ENCODE measurements at regions not wholly inside any gene's neighbourhood (a gene's known extent, or its start where the extent isn't known, plus 50 kb on each side); places are given as distances from the start of the nearest gene placed in this dataset.

- intact Hi-C loops (cut with micrococcal nuclease; ENCODE audit: unreplicated experiment) = no loop called here
- no TSS peak for BruUV-seq (replicated peaks)
- H3K4me2 ChIP-seq (ENCODE audit: low read length) = no peak overlapping the region
- no peak overlapping the region for H2AFZ ChIP-seq (ENCODE audit: low read length)
- no peaks in the 10 kb centered on the region for H3K36me3 ChIP-seq (ENCODE audit: insufficient read depth, low read length)
- no peaks in the 10 kb centered on the region for H4K20me1 ChIP-seq (ENCODE audit: insufficient read depth, low read length)
- H3K9me2 ChIP-seq (ENCODE audit: insufficient read depth, low read length) = no peaks in the 10 kb centered on the region
- H3K4me1 ChIP-seq (ENCODE audit: insufficient read depth, low read length, poor library complexity, severe bottlenecking) = no peaks in the 10 kb centered on the region
- no peak overlapping the region for H3K4me3 ChIP-seq (ENCODE audit: low read depth, low read length, poor library complexity, severe bottlenecking)
- CTCF ChIA-PET (ENCODE audit: unreplicated experiment) = no interaction called here
- POLR2A ChIA-PET = interaction anchor here (0.6 kb wide), 1 partner anchor 167 kb away, joined by 3 read pairs; no protein-coding TSS in a partner anchor
- no peak overlapping the region for H3K27ac ChIP-seq (ENCODE audit: low read depth, low read length, poor library complexity, severe bottlenecking)
- no peaks in the 10 kb centered on the region for H3K9me3 ChIP-seq (ENCODE audit: low read length)
- H3K79me2 ChIP-seq (ENCODE audit: insufficient read depth, low read depth, low read length) = no peaks in the 10 kb centered on the region
- no peak for TF ChIP-seq EZH2phosphoT487 (IDR thresholded peaks at IDR 0.05; ENCODE audit: borderline replicate concordance, low read depth, low read length)
- TF ChIP-seq, protein P1, sequence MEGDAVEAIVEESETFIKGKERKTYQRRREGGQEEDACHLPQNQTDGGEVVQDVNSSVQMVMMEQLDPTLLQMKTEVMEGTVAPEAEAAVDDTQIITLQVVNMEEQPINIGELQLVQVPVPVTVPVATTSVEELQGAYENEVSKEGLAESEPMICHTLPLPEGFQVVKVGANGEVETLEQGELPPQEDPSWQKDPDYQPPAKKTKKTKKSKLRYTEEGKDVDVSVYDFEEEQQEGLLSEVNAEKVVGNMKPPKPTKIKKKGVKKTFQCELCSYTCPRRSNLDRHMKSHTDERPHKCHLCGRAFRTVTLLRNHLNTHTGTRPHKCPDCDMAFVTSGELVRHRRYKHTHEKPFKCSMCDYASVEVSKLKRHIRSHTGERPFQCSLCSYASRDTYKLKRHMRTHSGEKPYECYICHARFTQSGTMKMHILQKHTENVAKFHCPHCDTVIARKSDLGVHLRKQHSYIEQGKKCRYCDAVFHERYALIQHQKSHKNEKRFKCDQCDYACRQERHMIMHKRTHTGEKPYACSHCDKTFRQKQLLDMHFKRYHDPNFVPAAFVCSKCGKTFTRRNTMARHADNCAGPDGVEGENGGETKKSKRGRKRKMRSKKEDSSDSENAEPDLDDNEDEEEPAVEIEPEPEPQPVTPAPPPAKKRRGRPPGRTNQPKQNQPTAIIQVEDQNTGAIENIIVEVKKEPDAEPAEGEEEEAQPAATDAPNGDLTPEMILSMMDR (conservative IDR thresholded peaks at IDR 0.05; ENCODE audit: low read length) = no peak
- no peak for DNase-seq (ENCODE audit: low spot score)
Measured at GRCh38 chr6:168180548-168181011, 101.6 kb upstream of the FRMD1 start.

DNA sequence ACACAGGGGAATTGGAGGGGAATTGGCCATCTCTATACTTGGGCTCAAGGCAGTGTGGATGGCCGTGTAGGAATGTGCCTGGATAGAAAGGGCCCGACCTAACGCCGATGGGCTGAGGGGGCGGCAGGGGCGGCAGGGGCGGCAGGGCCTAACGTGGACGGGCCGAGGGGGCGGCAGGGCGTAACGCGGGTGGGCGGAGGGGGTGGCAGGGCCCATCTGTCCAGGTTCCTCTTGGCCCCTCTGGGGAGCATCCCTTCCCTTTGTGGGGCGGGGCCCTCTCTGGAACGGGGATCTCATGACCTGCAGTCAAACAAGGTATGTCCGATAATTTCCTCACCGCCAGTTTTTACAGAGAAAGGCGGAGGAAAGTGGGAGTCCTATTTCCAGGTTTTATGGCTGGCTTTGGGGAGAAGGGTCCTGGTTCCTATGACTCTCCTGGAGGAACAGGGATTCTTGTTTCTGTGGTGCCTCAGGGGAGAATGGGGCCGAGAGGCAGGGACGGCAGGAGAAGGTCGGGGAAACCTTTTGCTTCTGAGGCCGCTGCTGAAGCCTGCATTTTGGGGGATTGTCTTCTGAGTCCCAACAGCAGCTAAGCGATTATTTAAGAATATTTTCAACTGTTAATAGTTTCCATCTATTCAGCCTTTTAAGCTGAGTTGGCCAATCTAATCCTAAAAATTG is 100.8 kb upstream of the FRMD1 start:
- POLR2A ChIA-PET = interaction anchor here (0.6 kb wide), 1 partner anchor 166 kb away, joined by 3 read pairs; no protein-coding TSS in a partner anchor
- DNase-seq (ENCODE audit: low spot score) = no peak
- no peak overlapping the region for H3K27ac ChIP-seq (ENCODE audit: low read depth, low read length, poor library complexity, severe bottlenecking)

More for the DNA sequence above, 100.8 kb upstream of the FRMD1 start:
- Histone ChIP-seq H3K36me3 (ENCODE audit: insufficient read depth, low read length) (no peaks in the 10 kb centered on the region), H4K20me1 (ENCODE audit: insufficient read depth, low read length) (no peaks in the 10 kb centered on the region), H3K4me1 (ENCODE audit: insufficient read depth, low read length, poor library complexity, severe bottlenecking) (no peaks in the 10 kb centered on the region), H3K9me2 (ENCODE audit: insufficient read depth, low read length) (no peaks in the 10 kb centered on the region), H2AFZ (ENCODE audit: low read length) (no peak overlapping the region), H3K9me3 (ENCODE audit: low read length) (no peaks in the 10 kb centered on the region), H3K4me3 (ENCODE audit: low read depth, low read length, poor library complexity, severe bottlenecking) (no peak overlapping the region), H3K4me2 (ENCODE audit: low read length) (no peak overlapping the region), H3K79me2 (ENCODE audit: insufficient read depth, low read depth, low read length) (no peaks in the 10 kb centered on the region)
- no TSS peak for BruUV-seq (replicated peaks)
- intact Hi-C loops (cut with micrococcal nuclease; ENCODE audit: unreplicated experiment) = no loop called here
- TF ChIP-seq, protein P1 (conservative IDR thresholded peaks at IDR 0.05; ENCODE audit: low read length) = no peak
- no peak for TF ChIP-seq EZH2phosphoT487 (IDR thresholded peaks at IDR 0.05; ENCODE audit: borderline replicate concordance, low read depth, low read length)
- CTCF ChIA-PET (ENCODE audit: unreplicated experiment) = no interaction called here
